Stimulated activated CD4-positive, alpha-beta T cell treated with anti-CD3 and anti-CD28 coated beads, Interleukin-4, amount 100 ng/mL, for 4 hours (primary cell): ENCODE measurements at regions not wholly inside any gene's neighbourhood (a gene's known extent, or its start where the extent isn't known, plus 50 kb on each side); places are given as distances from the start of the nearest gene placed in this dataset.

ENCODE experiments used
- DNase-seq, 2 experiments: peaks; one replicate each; pipeline ENCODE4 v3.0.0-alpha.2; 2020

GRCh38 chr9:113788616-113789330, 87.3 kb upstream of the ZNF618 start:
- DNase-seq = no peak

DNA sequence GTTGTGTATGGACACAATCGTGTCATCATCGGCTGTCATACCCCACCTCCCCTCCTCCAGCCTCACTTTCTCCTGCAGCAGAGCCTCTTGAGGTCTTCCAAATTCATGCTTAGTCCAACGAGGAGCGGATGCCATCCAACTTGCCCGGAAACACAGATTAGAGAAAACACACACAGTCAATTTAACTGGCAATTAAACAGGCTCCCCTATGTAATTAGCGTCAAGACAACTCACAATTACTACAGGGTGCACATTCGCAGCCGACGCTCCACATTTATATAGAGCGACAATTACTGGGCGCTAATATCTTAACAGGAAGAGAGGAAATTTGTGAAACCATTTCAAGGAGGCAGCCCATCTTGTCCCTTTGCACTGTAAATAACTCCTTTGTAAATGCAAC, 86.0 kb upstream of the ZNF618 start:
- no peak for DNase-seq

GRCh38 chr9:113793558-113793957, 82.6 kb upstream of the ZNF618 start:
- DNase-seq = no peak

DNA sequence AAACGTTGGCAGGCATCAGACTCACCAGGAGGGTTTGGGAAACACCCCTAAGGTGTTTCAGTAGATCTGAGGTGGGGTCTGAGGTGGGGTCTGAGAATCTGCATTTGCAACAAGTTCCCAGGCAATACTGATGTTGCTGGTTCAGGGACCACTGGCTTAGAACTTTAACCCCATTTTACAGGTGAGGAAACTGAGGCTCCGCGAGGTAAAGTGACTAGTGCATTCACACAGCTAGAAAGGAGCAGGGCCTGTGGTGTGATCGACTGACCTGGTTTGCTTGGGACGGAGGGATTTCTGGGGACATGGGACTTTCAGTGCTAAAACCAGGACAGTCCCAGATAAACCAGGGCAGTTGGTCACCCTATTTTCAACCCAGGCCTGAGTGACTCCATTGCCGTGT, 81.4 kb upstream of the ZNF618 start:
- DNase-seq = no peak

DNA sequence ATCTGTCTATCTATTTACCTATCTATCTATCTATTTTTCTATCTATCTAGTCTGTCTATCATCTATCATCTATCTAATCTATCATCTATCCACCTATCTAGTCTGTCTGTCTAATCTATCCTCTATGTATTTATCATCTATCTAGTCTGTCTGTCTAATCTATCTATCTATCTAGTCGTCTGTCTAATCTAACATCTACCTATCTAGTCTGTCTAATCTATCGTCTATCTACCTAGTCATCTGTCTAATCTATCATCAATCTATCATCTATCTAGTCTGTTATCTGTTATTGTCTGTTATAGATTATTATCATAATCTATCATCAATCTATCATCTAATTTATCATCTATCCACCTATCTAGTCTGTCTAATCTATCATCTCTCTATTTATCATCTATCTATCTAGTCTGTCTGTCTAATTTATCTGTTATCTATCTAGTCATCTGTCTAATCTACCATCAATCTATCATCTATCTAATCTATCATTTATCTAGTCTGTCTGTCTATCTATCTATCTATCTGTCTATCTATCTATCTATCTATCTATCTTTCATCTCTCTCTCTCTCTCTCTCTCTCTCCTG, 80.2 kb upstream of the ZNF618 start:
- no peak for DNase-seq

DNA sequence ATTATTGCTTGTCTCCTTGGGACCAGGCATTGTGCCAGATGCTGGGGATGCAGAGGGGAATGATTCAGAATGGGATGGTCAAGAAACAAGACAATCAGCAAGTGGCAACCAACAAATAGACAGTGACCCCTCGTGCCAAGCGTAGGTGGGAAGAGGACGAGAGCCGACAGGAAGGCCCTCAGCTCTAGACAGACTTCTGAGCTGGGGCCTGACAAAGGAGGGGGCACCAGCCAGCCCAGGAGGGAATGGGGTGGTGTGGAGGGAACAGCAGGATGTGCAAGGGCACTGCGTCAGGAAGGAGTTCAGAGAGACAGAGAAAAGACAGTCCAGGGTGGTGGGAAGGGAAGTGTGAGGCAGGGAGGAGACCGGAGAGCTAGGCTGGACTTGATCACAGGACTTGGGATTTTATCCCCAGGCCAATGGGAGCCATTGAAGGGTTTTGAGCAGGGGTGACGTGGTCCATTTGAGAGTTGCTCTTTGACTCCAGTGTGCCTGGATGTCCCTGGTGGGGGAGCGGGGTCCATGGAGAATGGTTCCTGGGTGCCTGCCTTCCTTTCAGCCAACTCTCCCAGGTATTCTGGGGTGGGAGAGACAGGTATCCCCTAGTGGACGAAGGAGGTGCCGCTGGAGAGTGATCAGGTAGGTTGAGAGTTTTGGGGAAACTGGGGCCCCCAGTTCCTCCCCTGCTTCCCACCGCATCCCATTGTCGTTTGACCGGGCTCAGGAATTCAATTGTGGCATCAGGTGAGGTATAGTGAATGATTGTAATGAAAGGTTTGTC, 79.3 kb upstream of the ZNF618 start:
- DNase-seq = no peak

GRCh38 chr9:113798062-113799030, 77.8 kb upstream of the ZNF618 start:
- DNase-seq = no peak

- DNase-seq = no peak
Measured at GRCh38 chr9:113800276-113800675, 75.8 kb upstream of the ZNF618 start.

DNA sequence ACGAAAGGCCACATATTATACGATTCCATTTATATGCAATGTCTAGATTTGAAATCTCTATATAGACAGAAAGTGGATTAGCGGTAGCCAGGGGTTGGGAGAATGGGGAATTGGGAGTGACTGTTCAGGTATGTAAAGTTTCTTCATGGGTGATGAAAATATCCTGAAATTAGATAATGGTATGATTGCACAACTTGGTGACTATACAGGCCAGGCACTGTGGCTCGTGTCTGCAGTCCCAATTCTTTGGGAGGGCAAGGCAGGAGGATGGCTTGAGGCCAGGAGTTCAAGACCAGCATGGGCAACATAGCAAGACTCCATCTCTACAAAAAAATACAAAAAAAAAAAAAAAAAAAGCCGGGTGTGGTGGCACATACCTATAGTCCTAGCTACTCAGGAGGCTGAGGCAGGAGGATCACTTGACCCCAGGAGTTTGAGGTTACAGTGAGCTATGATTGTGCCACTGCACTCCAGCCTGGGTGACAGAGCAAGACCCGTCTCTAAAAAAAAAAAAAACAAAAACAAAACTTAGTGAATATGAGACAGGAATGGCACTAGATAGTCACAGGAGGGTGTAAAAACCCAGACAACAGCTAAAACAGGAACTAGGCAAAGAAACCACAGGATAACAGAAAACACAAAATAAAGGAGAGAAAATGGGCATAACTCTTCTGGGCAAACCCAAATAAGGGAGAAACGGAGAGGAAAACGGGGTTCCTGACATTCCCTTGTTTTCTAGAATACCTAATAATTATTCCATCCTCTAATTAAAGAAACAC, 72.1 kb upstream of the ZNF618 start:
- DNase-seq = no peak

GRCh38 chr9:113805486-113806132, 70.5 kb upstream of the ZNF618 start:
- no peak for DNase-seq

- DNase-seq = peak; percentile 9 to 10
Measured at GRCh38 chr9:113807173-113808061, 68.7 kb upstream of the ZNF618 start.

- DNase-seq = no peak
Measured at GRCh38 chr9:113808391-113809358, 67.4 kb upstream of the ZNF618 start.

DNA sequence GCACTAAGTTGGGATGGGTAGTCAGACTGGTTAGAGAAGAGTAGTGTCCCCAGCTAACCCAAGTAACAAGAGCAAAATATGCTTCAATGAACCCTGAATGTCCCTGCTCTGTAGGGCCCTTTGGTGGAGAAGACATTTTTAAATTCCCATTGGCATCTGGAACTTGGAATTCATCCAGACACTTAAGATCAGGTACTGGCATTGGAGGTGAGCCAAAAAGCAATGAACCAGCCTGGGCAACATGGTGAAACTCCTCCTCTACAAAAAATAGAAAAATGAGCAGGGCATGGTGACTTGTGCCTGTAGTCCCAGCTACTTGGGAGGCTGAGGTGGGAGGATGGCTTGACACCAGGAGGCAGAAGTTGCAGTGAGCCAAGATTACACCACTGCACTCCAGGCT, 58.9 kb upstream of the ZNF618 start:
- DNase-seq = no peak

- DNase-seq = no peak
Measured at GRCh38 chr9:113818391-113818790, 57.7 kb upstream of the ZNF618 start.

GRCh38 chr9:113822315-113822714, 53.8 kb upstream of the ZNF618 start:
- no peak for DNase-seq

DNA sequence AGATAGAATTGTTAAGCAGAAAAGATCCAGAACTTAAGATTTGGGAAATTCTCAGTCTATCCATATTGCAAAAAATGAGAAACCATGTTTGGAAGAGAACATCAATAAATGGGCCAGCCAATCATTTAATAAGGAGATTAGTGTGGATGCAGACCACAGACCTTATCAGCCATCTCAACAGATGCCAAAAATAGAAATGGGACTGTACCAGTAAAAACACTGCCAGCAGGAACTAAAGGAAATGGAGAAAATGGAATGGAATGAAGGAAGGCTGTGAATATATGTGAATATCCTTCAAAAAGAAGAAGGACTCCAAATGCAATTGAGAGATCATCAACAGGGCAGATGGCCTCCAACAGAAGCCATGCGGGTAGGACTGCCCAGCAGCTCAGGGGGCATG, 52.7 kb upstream of the ZNF618 start:
- no peak for DNase-seq
